Hematopoietic multipotent progenitor cell treated with erythropoietin and hydrocortisone succinate and interleukin-3 and kit ligand, for 15 days (in vitro differentiated cells): ENCODE measurements at regions not wholly inside any gene's neighbourhood (a gene's known extent, or its start where the extent isn't known, plus 50 kb on each side); places are given as distances from the start of the nearest gene placed in this dataset.
"Not testable (repeated sequence)": the region's sequence is repeated elsewhere in the genome, so short reads cannot be mapped to it uniquely, and the experiment has no call there.

Source experiments
- DNase-seq: peaks from one replicate; pipeline ENCODE4 v3.0.0-alpha.2; 2015; ENCODE audit warnings: low spot score

DNA sequence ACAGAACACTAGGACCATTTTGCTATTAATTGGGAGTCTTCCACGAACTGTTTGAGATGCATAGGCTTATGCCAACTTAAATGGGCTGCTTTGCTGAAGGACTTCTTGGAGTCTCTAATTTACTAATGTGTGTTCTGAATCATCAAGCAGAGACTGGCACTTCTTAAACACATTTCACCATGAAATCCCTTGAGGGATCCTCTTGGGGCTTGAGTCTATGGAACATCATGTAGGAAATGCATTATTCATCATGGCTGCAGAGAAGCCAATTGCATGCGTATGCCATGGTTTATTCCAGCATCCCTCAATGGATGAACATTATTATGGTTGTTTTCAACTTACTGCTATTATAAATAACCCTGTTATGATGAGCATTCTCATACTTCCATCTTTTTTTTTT lies 73.4 kb downstream of the FGD2 start:
- no peak for DNase-seq

GRCh38 chr6:37081042-37081607 lies 75.7 kb downstream of the FGD2 start:
- no peak for DNase-seq

- peak; percentile 41 for DNase-seq
Observed at GRCh38 chr6:37082390-37083130, 77.1 kb downstream of the FGD2 start.

DNA sequence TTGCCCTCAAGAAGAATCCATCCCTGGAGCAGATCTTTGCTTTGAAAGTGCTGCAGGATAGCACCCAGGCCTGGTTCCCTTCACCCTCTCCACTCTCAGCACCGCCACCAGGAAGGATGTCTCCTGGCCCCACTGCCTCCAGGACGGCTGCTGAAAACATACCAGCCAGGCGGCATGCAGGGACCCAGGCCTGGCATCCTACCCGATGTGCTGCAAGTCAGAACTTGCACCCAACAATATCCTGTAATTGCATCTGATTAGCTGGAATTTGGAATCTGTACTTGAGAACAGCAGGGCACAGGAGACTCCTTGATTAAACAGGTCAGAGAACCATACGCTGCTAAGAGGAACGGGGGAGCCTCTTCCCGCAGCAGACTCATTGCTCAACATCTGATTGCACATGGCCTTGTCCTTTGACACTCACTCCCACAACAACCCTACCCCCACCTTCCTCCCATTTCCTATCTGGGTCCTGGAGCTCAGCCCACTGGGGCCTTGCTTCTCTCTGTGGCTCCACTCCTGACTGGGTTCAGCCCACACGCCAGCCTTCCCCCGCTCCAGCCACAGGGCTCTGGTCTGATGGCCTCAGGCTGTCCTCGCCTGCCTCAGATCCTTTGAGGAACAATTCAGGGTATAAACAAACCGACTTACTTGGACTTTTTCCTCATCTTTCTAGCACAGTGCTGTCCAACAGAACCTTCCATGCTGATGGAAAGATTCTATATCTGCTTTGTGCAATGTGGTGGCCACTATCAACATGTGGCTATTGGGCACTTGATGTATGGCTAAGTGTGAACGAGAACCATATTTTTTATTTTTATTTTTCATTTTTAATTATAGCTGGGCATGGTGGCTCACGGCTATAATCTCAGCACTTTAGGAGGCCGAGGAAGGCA lies 78.0 kb downstream of the FGD2 start:
- DNase-seq = peak; percentile 41

DNA sequence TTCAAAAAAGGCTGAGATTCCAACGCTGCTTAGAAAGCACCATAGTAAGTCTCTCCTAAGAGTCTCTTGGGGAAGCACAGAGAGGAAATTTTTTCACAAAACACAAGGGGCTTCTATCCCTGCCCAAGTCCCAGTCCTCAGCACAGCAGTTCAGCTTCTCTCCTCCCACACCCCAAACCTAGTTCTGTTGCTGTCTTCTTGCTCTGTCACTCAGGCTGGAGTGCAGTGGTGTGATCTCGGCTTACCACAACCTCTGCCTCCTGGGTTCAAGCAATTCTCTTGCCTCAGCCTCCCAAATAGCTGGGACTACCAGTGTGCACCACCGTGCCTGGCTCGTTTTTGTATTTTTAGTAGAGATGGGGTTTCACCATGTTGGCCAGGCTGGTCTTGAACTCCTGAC lies 79.2 kb downstream of the FGD2 start:
- not testable (repeated sequence) for DNase-seq

DNA sequence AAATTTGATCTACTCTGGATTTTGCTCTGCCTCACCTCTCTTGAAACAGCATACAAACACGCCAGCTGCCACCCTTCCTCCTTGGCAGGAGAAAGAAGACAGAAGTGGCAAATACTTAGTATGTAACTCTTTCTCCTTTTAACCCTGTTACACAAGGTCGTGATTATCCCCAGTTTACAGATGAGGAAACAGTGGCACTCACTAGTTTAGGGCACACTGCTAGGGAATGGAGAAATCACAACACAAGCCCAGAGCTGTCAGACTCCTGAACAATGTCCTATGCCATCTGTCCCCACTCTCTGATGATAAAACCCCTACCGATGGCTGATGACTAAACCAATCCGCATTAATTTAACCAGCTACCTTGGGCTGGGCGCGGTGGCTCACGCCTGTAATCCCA lies 79.7 kb downstream of the FGD2 start:
- DNase-seq = no peak

DNA sequence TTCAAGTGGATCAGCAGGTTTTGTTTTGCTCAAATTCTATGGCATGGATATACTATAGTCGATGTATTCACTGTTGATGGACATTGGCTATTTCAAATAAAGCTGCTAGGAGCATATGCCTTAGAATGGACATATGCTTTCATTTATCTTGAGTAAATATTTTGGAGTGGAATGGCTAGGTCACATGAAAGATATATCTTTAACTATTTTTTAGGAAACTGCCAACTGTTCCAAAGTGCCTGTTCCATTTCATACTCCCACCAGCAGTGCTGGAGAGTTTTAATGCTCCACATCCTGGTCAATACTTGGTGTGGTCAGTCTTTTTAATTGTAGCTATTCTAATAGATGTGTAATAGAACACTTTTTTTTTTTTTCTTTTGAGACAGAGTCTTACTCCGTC lies 81.1 kb upstream of the PIM1 start:
- DNase-seq = no peak

DNA sequence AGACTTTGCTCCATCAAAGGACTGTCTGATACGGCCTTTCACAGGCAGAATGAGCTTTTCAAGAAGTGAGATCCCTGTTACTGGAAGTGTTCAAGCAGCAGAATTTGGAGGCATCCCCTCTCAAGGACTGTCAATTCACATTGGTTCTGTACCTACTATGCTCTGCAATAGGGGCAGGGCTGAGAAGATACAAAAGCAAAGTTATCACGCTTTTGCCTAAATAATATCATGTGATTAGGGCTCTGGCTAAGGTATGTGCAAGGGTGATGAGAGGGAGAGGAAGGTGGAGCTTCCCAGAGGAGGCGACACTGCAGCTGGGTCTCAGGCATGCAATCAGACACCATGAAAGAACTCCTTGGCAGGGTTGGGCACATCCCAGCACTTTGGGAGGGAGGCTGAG lies 80.2 kb upstream of the PIM1 start:
- DNase-seq = no peak

DNA sequence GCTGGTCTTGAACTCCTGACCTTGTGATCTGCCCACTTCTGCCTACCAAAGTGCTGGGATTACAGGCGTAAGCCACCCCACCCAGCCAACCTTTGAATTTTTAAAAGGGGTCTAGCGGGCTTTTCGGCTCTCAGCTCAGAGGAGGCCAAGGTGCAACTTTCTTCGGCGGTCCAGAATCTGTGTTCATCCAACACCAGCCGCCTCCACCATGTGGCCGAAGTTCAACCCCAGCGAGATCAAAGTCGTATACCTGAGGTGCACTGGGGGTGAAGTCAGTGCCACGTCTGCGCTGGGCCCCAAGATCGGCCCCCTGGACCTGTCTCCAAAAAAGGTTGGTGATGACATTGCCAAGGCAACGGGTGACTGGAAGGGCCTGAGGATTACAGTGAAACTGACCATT lies 78.8 kb upstream of the PIM1 start:
- not testable (repeated sequence) for DNase-seq

DNA sequence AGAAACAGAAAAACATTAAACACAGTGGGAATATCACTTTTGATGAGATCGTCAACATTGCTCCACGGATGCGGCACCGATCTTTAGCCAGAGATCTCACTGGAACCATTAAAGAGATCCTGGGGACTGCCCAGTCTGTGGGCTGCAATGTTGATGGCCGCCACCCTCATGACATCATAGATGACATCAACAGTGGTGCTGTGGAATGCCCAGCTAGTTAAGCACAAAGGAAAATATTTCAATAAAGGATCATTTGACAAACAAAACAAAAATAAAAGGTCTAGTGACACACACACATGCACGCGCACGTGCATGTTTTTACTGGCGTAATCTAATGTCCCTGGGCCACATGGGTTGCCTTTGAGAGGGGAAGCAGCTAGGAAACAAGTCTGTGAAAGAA lies 78.4 kb upstream of the PIM1 start:
- not testable (repeated sequence) for DNase-seq

- no peak for DNase-seq
Observed at GRCh38 chr6:37092923-37093727, 76.8 kb upstream of the PIM1 start.

DNA sequence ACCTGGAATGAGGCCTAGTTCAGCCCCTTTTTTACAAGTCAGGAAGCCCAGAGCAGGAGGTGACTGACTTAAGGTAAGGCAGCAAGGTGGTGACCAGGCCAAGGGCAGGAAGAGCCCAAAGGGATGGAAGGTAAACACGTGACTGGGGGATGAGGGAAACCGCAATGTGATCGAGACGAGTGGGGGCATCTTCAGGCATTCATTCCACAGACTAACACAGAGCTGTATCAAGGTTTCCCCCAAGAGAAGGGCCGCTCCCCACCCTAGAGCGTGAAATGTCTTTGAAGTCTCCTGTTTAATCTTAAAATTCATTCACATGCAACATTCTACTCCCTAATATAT lies 76.3 kb upstream of the PIM1 start:
- no peak for DNase-seq

GRCh38 chr6:37095997-37096396 lies 74.0 kb upstream of the PIM1 start:
- no peak for DNase-seq

GRCh38 chr6:37097335-37097734 lies 72.6 kb upstream of the PIM1 start:
- no peak for DNase-seq

GRCh38 chr6:37099442-37099841 lies 70.5 kb upstream of the PIM1 start:
- DNase-seq = no peak

DNA sequence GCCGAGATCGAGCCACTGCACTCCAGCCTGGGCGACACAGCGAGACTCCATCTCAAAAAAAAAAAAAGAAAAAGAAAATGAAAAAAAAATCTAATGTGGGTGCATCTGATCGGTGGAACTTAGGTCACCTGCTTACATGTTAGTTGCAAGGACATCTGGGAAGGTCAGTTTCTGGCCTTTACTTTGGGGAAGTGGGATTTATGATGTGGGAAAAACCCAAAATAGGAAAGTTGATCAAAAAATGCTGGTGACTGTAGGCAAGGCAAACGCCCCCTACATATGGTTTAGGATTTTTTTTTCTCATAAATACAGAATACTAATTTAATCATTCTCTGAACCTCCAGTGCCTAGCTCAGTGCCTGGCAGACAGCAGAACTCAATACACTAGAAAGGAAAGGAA lies 69.2 kb upstream of the PIM1 start:
- no peak for DNase-seq

DNA sequence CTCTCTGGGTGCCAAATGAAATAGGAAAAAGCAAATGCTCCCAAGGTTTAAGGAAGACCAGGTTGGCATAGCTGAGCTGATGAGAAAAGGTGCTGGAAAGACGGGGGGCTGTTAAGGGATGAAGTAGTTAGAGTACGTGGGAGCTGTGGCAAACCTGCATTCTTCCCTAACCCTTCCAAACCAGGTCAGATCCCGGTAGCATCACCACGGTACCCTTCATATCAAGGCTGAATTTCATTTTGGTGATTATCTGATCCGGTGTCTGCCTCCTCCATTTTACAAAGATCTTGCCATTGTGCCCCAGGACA lies 68.0 kb upstream of the PIM1 start:
- no peak for DNase-seq

- peak; percentile 94 for DNase-seq
Observed at GRCh38 chr6:37102299-37103168, 67.4 kb upstream of the PIM1 start.

DNA sequence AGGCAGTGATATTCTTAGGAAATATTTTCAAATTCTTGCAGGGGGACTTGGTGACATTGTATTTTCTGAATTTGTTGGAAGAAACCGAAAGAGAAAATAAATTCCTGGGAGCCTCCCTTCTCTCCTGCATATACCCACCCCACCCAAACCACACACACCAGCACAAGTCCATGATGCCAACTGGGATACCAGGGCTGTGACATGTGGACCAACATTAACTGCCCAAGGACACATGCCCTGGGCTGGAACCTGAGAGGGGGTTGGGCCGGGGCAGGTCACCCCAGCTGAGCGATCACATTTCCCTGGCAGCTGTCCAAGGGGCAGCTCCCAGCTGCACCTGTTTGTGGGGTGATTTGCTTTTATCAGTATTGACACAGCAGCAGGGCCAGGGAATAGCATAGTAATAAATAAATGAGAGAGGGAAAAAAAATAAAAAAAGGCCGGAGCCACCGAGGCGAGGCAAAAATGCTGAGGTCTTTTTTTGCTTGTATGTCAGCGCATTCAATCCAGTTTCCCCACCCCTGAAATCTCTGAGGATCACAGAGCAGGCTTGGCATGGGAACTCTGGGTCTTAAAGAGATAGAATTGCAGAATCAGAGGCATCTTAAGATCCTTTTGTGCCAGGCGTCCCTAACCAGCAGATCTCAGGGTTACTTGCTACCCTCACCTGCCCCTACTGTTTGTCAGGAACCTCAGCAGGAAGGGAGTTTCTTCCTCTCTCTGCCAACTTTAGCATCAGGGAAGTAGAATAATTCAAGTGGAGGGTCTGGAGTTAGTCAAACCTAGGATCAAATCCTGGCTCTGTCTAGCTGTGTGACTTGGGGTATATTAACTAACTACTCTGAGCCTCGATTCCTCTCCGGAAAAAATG lies 66.5 kb upstream of the PIM1 start:
- DNase-seq = peak; percentile 99

- DNase-seq = peak; percentile 47
Observed at GRCh38 chr6:37104824-37105147, 65.2 kb upstream of the PIM1 start.
